NB4 (cell line): ENCODE measurements at regions not wholly inside any gene's neighbourhood (a gene's known extent, or its start where the extent isn't known, plus 50 kb on each side); places are given as distances from the start of the nearest gene placed in this dataset.

ENCODE experiments used
- POLR2A ChIP-seq: IDR thresholded peaks from 2 replicates; pipeline ENCODE4 v1.6.1; 2011; ENCODE audit warnings: mild to moderate bottlenecking; ENCODE audit not compliant: insufficient read length; ENCODE audit errors: extremely low read depth
- TF ChIP-seq, protein P1 (sequence below): IDR thresholded peaks from one replicate; pipeline ENCODE4 v1.5.1; 2012; ENCODE audit warnings: low read depth, low read length

DNA sequence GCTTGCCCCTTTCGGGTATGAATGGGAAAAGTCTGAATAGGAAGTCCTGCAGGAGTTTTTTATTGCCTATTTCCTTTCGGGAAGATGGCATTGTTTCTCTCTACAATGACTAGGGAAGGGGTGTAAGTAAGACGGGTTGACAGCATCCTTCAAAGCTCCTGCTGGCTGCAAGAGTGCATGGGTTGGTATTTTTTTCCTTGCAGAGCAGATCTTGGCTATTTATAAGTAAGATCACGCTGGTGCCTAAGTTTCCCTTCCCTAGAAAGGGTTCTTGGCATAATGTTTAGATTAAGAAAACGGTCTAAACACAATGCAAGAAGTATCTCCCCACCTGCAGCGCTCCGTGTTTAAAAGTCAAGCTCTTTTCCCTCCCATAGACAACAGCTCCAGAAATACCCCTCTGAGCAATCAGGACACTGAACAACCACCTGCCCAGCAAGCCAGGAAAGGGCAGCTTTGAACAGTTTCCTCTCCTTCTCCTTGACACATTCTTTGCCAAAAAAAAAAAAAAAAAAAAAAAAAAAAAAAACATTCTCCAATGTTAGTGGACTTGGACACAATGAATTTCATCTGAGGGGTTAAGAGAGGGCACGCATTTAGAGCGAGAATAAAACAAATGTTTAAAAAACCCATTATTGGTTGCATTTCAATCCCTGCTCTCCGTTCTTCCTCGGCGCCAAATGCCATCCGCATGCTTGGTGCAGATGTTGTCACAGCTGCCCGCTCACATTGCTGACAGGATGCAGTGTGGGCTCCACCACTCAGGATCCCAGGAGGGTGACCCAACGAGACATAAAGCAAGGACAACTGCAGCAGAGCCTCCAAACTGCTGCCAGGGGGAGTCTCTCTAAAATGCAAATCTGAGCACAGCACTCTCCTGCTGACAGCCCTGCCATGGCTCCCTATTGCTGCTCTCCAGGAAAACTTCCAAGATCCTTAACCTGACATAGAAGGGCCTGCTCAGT, 427.4 kb upstream of the MGMT start:
- TF ChIP-seq POLR2A: no peak
- TF ChIP-seq, protein P1, sequence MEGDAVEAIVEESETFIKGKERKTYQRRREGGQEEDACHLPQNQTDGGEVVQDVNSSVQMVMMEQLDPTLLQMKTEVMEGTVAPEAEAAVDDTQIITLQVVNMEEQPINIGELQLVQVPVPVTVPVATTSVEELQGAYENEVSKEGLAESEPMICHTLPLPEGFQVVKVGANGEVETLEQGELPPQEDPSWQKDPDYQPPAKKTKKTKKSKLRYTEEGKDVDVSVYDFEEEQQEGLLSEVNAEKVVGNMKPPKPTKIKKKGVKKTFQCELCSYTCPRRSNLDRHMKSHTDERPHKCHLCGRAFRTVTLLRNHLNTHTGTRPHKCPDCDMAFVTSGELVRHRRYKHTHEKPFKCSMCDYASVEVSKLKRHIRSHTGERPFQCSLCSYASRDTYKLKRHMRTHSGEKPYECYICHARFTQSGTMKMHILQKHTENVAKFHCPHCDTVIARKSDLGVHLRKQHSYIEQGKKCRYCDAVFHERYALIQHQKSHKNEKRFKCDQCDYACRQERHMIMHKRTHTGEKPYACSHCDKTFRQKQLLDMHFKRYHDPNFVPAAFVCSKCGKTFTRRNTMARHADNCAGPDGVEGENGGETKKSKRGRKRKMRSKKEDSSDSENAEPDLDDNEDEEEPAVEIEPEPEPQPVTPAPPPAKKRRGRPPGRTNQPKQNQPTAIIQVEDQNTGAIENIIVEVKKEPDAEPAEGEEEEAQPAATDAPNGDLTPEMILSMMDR: no peak
